Hepatocyte (in vitro differentiated cells): ENCODE measurements at regions not wholly inside any gene's neighbourhood (a gene's known extent, or its start where the extent isn't known, plus 50 kb on each side); places are given as distances from the start of the nearest gene placed in this dataset.

Experiments
- DNase-seq: peaks from one replicate; pipeline ENCODE4 v3.0.0-alpha.2; 2016; ENCODE audit warnings: low spot score
- H2AFZ ChIP-seq: fragments of 200-600 bp; sonication (generic); 2 replicates; pipeline ENCODE4 v1.6.0; 2016; ENCODE audit warnings: antibody characterized with exemption, mild to moderate bottlenecking
- H3K27ac ChIP-seq: fragments of 200-600 bp; sonication (generic); 2 replicates; pipeline ENCODE4 v1.5.1; 2016; ENCODE audit warnings: mild to moderate bottlenecking
- H3K27me3 ChIP-seq: fragments of 200-600 bp; sonication (generic); 2 replicates; pipeline ENCODE4 v1.6.1; 2016
- H3K36me3 ChIP-seq: fragments of 200-600 bp; sonication (generic); replicated peaks from 2 replicates; pipeline ENCODE4 v1.5.1; 2016; ENCODE audit warnings: low read depth; ENCODE audit not compliant: insufficient read depth
- H3K4me1 ChIP-seq: fragments of 200-600 bp; sonication (generic); 2 replicates; pipeline ENCODE4 v1.5.1; 2016; ENCODE audit warnings: mild to moderate bottlenecking, moderate library complexity; ENCODE audit not compliant: insufficient read depth
- H3K4me2 ChIP-seq: fragments of 200-600 bp; sonication (generic); 2 replicates; pipeline ENCODE4 v1.6.0; 2016
- H3K4me3 ChIP-seq: fragments of 200-600 bp; sonication (generic); 2 replicates; pipeline ENCODE4 v1.5.1; 2016; ENCODE audit warnings: mild to moderate bottlenecking
- H3K79me2 ChIP-seq: fragments of 200-600 bp; sonication (generic); 2 replicates; pipeline ENCODE4 v1.6.0; 2017; ENCODE audit warnings: mild to moderate bottlenecking
- H3K9me2 ChIP-seq: fragments of 200-600 bp; sonication (generic); replicated peaks from 2 replicates; pipeline ENCODE4 v1.6.0; 2017; ENCODE audit warnings: mild to moderate bottlenecking; ENCODE audit not compliant: insufficient read depth
- H3K9me3 ChIP-seq: fragments of 200-600 bp; sonication (generic); 2 replicates; pipeline ENCODE4 v1.5.1; 2016; ENCODE audit warnings: low read depth, mild to moderate bottlenecking
- H4K20me1 ChIP-seq: fragments of 200-600 bp; sonication (generic); 2 replicates; pipeline ENCODE4 v1.6.0; 2016; ENCODE audit warnings: mild to moderate bottlenecking; ENCODE audit not compliant: insufficient read depth, poor library complexity, severe bottlenecking
- EZH2 ChIP-seq: fragments of 200-600 bp; sonication (generic); IDR thresholded peaks from 2 replicates; pipeline ENCODE4 v1.6.1; 2016; ENCODE audit warnings: antibody characterized with exemption, mild to moderate bottlenecking, borderline replicate concordance
- EZH2phosphoT487 ChIP-seq: fragments of 200-600 bp; sonication (generic); IDR thresholded peaks from one replicate; pipeline ENCODE4 v1.6.1; 2018; ENCODE audit warnings: antibody characterized with exemption, mild to moderate bottlenecking, low read depth, moderate library complexity; ENCODE audit not compliant: unreplicated experiment, severe bottlenecking
- WGBS: methylation state at CpG from one replicate; pipeline ENCODE4 v1.1.6; 2016; ENCODE audit warnings: low lambda C conversion rate; ENCODE audit errors: missing lambda C conversion rate; 5-methylcytosine and 5-hydroxymethylcytosine counted together
- TF ChIP-seq, protein P1 (sequence below): fragments of 200-600 bp; sonication (generic); IDR thresholded peaks from 2 replicates; pipeline ENCODE4 v1.5.1; 2016; ENCODE audit warnings: antibody characterized with exemption, mild to moderate bottlenecking; ENCODE audit not compliant: poor library complexity

DNA sequence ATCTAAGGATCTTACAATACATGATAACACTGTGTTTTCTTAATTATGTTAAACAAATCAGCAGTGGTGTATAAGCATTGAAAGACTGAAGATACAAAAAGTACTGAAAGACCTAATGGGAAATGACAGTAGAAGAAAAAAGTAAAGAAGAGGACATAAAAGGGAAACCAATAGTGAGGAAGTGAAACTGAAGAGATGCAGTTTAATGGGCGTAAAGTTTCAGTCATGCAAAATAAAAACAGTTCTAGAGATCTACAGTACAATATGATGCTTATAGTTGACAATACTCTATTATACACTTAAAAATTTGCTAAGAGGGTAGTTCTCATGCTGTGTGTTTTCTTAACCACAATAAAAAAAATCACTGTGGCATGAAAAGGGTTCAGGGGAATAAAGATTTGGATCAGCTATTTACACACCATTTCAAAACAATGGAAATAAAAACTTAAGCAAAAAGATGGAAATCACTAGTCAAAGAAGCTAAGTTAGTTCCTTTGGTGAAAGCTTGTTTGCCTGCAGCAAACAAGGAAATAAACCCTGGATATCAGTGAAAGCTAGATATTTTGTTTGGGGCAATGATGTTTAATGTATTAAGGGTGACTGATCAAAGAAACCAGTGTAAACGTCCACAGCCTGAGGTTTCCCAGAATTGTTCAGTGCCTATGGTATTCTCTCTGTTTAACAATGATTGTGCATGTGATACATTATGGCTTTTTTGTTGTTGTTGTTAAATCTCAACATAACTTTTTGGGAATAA lies 1160.8 kb upstream of the ADGRL2 start:
- Histone ChIP-seq H3K4me3 (no peak overlapping the region), H2AFZ (no peak overlapping the region), H3K27me3 (no peaks in the 10 kb centered on the region), H3K9me2 (no peaks in the 10 kb centered on the region), H3K9me3 (no peaks in the 10 kb centered on the region), H3K4me2 (no peak overlapping the region), H3K79me2 (no peaks in the 10 kb centered on the region), H3K36me3 (no peaks in the 10 kb centered on the region), H4K20me1 (no peaks in the 10 kb centered on the region), H3K4me1 (no peaks in the 10 kb centered on the region), H3K27ac (no peak overlapping the region)
- no peak for TF ChIP-seq EZH2
- TF ChIP-seq, protein P1, sequence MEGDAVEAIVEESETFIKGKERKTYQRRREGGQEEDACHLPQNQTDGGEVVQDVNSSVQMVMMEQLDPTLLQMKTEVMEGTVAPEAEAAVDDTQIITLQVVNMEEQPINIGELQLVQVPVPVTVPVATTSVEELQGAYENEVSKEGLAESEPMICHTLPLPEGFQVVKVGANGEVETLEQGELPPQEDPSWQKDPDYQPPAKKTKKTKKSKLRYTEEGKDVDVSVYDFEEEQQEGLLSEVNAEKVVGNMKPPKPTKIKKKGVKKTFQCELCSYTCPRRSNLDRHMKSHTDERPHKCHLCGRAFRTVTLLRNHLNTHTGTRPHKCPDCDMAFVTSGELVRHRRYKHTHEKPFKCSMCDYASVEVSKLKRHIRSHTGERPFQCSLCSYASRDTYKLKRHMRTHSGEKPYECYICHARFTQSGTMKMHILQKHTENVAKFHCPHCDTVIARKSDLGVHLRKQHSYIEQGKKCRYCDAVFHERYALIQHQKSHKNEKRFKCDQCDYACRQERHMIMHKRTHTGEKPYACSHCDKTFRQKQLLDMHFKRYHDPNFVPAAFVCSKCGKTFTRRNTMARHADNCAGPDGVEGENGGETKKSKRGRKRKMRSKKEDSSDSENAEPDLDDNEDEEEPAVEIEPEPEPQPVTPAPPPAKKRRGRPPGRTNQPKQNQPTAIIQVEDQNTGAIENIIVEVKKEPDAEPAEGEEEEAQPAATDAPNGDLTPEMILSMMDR = no peak
- TF ChIP-seq EZH2phosphoT487 = no peak
- 55% methylated on average over 2 of the region's 2 CpGs for WGBS
- DNase-seq = no peak

DNA sequence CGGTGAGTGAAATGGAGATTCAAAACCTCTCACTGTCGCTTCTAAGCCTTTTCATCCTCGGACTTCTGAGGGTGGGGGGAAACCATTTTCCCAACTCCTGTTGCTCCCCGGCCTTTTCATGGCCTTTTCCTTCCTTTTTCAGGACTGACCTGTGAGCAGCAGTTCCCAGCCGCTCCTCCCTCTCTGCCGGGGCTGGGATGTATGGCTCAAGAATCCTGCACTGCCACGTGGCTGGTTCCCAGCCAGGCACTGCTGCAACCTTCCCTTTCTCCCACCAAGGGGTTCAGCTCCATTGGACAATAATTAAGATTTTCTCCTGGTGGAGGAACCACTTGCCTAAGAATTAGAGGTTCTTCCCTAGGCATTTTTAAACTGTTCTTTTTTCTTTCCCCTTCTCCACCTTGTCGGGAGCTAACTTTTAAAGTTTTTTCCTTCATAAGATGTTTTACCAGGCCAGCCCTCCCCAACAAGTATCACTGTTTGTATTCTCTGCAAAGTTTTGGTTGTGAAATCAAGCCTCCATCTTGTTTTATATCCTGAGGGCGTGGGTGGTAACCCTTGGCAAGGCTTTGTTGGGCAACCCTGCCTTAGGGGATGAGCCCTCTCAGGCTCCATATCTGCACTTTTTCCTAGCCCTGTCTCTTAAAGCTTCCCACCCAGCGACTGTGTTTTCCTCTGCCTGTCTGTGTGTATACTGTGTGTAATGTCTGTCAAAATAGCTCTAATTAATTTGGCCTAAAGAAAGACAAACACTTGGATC lies 1166.6 kb upstream of the ADGRL2 start:
- no peak for DNase-seq
- TF ChIP-seq, protein P1 = no peak
- TF ChIP-seq EZH2 = no peak
- no peak for TF ChIP-seq EZH2phosphoT487
- 82% methylated on average over 10 of the region's 10 CpGs for WGBS
- Histone ChIP-seq H3K4me2 (no peak overlapping the region), H3K27ac (no peak overlapping the region), H3K9me3 (no peaks in the 10 kb centered on the region), H3K9me2 (no peaks in the 10 kb centered on the region), H2AFZ (peak overlapping the region; percentile 0), H4K20me1 (no peaks in the 10 kb centered on the region), H3K4me3 (no peak overlapping the region), H3K4me1 (no peaks in the 10 kb centered on the region), H3K36me3 (no peaks in the 10 kb centered on the region), H3K27me3 (no peaks in the 10 kb centered on the region), H3K79me2 (no peaks in the 10 kb centered on the region)

DNA sequence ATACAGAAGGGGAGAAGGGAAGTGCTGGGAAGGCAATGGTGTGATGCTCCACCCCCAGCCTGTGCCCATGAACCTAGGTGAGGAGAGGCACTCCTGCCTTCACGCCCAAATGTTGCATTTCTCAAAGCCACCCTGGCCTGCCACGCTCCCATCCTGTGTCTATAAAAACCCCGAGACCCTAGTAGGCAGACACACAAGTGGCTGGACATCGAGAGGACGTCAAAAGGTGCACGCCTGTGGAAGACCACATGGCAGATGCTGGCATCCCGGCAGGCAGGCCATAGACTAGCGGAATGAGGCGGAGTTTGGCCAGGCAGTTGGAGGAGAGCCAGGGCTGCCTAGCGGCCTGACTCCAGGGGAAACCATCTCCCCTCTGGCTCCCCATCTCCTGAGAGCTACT lies 1168.5 kb upstream of the ADGRL2 start:
- 89% methylated on average over 10 of the region's 10 CpGs for WGBS
- no peak overlapping the region for H3K4me2 ChIP-seq

More for the DNA sequence above, 1168.5 kb upstream of the ADGRL2 start:
- Histone ChIP-seq H3K9me2 (no peaks in the 10 kb centered on the region), H3K27ac (no peak overlapping the region), H2AFZ (no peak overlapping the region), H4K20me1 (no peaks in the 10 kb centered on the region), H3K79me2 (no peaks in the 10 kb centered on the region), H3K4me1 (no peaks in the 10 kb centered on the region), H3K9me3 (no peaks in the 10 kb centered on the region), H3K4me3 (no peak overlapping the region), H3K36me3 (no peaks in the 10 kb centered on the region), H3K27me3 (no peaks in the 10 kb centered on the region)
- TF ChIP-seq, protein P1 = no peak
- TF ChIP-seq EZH2phosphoT487 = no peak
- no peak for TF ChIP-seq EZH2
- no peak for DNase-seq
